Fibroblast of skin of abdomen (primary cell): ENCODE measurements at regions not wholly inside any gene's neighbourhood (a gene's known extent, or its start where the extent isn't known, plus 50 kb on each side); places are given as distances from the start of the nearest gene placed in this dataset.

Experiments used
- DNase-seq: peaks from one replicate; pipeline ENCODE4 v3.0.0-alpha.2; 2013

GRCh38 chr4:143273160-143273917 is 63.3 kb upstream of the GAB1 start:
- peak; percentile 40 for DNase-seq

GRCh38 chr4:143280861-143281260 is 55.8 kb upstream of the GAB1 start:
- no peak for DNase-seq

DNA sequence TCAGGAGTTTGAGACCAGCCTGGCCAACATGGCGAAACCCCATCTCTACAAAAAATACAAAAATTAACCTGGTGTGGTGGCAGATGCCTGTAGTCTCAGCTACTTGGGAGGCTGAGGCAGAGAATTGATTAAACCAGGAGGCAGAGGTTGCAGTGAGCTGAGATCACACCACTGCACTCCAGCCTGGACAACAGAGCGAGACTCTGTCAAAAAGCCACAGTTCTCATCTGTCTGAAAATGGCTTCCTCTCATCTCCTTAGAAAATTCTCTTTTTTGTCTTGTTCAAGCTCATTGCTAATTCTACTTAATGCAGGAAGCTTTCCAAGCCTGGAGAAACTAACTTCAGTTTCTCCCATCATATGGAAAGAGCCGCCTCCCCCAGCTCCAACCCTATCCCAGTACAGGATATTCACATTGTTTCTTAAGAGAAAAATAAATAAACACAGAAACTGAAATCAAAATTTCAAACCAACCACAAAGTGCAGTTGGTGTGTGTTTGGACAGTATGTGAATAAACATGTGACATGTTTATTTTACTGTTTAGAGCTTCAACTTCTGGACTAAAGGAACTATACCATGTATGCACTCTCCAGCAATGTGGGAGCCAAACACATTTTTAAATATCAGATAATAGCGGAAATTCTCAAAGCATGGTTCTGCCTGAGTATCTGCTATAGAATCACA is 55.0 kb upstream of the GAB1 start:
- no peak for DNase-seq

- peak; percentile 62 for DNase-seq
Observed at GRCh38 chr4:143282211-143282707, 54.4 kb upstream of the GAB1 start.

DNA sequence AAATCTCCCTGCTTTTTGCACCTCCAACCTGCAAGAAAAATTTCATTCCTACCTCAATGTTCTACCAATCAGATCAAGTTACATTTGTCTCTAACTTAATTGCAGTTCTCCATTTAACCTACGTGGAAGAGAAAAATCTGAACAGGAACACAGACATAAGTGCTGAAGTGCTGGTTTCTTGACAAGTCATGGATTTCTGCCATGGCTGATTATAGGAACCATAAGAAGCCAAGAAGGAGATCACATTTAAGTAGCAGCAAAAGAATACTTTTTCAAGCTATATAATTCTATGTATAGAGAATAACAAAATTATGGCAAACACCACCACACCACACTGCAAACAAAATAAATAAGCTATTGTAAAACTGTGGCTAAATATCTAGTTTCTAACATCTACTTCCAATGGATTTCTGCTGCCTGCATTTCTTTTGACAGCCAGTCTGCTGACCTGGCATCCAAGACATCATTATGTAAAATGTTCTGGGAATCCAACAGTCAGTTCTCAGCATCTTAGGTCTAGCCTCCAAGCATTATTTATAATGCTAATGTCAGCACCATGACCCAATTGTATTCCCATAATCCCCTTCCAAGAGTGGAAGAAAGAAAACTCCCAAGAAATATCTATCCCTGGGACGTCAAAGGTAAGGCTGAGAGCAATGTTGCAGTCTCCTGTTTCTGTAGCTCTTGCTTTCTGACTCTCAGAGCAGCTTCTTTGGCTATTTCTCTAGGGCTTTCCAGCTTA is 50.8 kb upstream of the GAB1 start:
- DNase-seq, result no peak

DNA sequence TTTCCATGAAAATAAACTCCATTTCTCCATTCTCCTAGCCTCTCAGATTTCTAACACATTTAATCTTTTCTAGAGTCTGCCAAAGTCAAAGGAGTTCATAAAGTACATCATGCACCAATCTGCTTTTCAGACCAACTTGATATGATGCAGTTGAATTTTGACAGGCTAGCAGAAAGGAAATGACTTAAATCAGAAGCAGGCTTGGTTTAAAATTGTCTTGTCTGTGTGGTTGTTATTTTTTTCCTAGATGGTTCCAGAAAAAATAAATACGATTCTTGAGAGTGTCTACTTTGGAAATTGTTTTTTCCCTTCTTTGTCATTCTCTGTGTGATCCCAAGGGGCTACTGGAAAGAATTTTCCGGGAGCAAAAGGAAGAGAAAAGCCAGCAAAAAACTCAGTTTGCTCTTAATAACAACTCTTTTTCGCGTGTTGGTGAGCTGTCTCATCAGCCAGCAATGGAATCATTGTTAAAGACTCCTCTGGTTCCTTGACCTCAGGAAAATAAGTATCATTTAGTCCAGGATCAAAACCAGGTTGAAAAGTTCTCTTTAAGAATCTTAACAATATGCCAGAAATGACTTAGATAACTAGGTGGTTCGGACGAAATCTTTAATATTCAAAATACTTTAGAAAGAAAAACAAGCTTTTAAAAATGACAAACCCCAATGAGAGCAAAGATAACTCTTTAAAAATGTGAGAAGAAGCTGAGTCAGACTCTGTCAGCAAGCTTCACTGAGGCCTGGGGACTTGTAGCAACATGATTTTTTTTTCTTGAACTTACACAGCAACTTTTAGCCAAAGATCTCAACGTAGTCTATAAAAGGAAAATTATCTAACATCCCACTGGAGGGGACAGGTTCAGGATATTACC is 49.7 kb upstream of the GAB1 start:
- DNase-seq, result peak; percentile 63
